PC-3 (cell line): ENCODE measurements at regions not wholly inside any gene's neighbourhood (a gene's known extent, or its start where the extent isn't known, plus 50 kb on each side); places are given as distances from the start of the nearest gene placed in this dataset.

Experiments used
- CTCF ChIP-seq: fragments of 300-600 bp; sonication (generic); conservative IDR thresholded peaks from 2 replicates; pipeline ENCODE4 v1.5.1; 2017; ENCODE audit warnings: antibody characterized with exemption, low read depth, mild to moderate bottlenecking, low read length
- EZH2 ChIP-seq: fragments of 300-600 bp; sonication (generic); IDR thresholded peaks from one replicate; pipeline ENCODE4 v1.6.1; 2017; ENCODE audit warnings: antibody characterized with exemption, mild to moderate bottlenecking, low read length; ENCODE audit not compliant: unreplicated experiment

GRCh38 chr16:26762594-26762993 lies 304.1 kb upstream of the C16orf82 start:
- TF ChIP-seq CTCF (no peak), EZH2 (no peak)
